GM19438 (cell line): ENCODE measurements at regions not wholly inside any gene's neighbourhood (a gene's known extent, or its start where the extent isn't known, plus 50 kb on each side); places are given as distances from the start of the nearest gene placed in this dataset.
"Not testable (repeated sequence)": the region's sequence is repeated elsewhere in the genome, so short reads cannot be mapped to it uniquely, and the experiment has no call there.

Experiments used
- ATAC-seq: cut with Tn5 transposase; IDR thresholded peaks from one replicate; pipeline ENCODE4 v1.9.1; 2021; ENCODE audit warnings: low read depth; ENCODE audit not compliant: unreplicated experiment

DNA sequence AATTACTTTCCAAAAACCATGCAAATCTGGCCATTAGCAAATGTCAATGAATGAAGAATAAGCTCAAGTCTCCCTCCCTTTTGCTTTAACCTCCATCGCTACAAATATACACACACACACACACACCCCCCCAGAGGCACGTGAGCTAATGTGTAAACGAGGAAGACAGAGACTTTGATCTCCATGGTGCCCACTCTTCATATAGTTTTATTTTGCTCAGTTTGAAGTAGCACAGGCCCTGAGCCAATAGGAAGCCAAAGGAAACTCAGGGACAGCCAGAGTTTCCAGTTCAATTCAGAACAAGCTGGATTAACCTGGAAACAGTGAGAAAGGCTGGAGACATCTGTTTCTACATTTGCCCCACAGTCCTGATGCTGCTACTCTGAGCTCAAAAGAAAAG, 248.4 kb upstream of the MEIS1 start:
- no peak for ATAC-seq

DNA sequence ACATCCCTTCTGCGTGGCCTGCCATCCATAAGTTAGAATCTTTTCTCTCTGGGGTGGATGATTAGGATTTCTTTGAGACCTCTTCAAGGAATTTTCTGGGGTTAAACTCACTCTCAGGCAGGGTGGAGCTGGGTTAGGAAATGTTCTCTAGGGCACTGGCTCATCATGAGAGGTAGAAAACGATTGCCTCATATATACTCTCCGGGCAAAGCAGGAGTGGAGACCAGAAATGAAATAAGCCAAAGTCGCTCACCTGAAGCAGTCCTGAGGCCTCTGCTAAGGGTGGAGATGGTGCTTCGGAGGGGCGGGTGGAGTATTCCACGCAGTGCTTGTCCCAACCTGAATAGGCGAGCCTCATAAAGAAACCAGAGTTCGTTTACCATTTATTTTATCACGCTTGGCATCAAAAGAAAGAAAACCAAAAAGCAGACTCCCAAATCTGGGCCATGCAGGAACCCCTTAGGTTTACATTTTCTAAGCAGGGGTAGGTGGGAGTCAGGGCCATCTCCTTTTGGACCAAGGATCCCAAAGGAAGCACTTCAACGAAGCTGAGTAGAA, 249.3 kb upstream of the MEIS1 start:
- ATAC-seq, result no peak

DNA sequence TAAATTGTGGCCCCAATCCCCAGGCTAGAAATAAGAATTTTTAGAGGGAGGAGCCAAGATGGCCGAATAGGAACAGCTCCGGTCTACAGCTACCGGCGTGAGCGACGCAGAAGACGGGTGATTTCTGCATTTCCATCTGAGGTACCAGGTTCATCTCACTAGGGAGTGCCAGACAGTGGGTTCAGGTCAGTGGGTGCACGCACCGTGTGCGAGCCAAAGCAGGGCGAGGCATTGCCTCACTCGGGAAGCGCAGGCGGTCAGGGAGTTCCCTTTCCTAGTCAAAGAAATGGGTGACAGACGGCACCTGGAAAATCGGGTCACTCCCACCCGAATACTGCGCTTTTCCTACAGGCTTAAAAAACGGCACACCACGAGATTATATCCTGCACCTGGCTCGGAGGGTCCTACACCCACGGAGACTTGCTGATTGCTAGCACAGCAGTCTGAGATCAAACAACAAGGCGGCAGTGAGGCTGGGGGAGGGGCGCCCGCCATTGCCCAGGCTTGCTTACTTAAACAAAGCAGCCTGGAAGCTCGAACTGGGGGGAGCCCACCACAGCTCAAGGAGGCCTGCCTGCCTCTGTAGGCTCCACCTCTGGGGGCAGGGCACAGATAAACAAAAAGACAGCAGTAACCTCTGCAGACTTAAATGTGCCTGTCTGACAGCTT, 257.7 kb upstream of the MEIS1 start:
- ATAC-seq, result not testable (repeated sequence)

DNA sequence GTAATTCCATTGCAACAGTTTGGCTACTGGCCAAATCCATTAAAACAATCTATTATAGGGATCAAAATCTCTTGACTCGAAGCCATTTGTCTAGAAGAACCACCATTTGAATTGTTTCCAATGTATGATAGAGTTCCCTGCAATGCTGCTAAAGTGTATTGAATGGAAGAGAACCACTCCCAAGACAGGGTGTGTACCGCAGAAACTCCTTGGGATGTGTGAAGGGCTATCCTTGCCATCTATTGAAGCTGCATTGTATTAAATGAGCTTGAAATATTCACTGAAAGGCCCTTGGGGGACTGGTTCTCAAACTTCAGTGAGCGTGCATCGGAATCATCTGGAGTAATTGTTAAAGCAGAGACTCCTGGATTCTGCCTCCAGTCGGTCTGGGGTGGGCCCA, 260.4 kb upstream of the MEIS1 start:
- no peak for ATAC-seq

DNA sequence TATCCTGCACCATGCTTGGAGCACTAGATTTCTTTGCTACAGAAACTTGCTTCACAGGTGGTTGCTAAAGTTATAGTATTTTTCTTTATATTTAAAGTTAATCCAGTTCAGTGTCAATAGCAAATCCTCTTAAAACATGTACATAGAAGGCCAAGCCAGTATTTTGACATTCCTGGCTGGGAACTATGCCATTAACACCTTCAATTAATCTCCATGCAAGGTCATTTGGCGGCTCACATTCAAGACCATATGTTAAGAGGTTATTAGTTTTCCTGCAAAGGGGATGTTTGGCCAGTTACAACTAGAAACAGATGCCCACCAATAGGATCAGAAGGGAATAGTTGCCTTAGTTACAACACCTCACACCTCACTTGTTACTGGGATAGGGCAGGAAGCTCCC, 261.3 kb upstream of the MEIS1 start:
- no peak for ATAC-seq

DNA sequence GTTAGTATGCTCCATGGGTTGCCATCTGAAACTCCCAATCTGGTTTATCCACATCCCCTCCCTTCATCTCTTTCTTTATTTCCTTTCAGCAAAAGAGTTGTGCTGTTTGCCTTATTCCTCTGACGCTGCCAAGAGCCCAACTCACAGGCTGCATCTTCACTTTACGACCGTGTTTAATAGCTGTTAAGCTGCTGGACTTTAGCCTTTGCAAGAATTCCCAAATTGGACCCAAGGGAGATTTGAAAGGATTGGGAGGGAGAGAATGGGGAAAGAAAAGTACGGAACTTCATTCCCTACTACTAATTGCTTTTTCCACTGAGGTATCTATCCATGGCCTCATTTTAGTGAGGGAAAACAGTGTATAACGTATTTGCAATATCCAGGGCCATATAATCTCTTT, 263.4 kb upstream of the MEIS1 start:
- no peak for ATAC-seq

DNA sequence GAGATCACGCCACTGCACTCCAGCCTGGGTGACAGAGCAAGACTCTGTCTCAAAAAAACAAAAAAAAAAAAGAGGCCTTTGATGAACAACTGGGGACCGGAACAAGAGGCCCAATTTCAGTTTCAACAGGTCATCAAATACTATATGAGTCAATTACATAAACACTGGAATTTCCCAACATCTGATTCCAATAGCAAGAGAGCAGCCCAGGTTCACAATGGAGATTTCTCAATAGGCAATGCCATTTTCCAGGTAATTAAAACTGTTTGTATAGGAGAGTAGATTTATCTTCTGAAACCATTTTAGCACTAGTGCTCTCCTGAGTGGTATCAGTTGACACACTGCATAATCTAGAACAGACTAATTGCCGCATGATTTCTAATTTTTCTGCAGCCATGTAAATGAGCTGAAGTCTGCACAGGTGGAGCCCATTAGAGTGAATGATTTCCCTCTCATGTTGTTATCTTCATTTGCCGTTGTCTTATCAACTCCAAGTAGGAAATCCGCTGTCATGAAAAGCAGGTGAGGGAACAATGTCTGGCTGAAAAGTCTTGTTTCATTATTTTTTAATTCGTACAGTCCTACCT, 264.1 kb upstream of the MEIS1 start:
- no peak for ATAC-seq

DNA sequence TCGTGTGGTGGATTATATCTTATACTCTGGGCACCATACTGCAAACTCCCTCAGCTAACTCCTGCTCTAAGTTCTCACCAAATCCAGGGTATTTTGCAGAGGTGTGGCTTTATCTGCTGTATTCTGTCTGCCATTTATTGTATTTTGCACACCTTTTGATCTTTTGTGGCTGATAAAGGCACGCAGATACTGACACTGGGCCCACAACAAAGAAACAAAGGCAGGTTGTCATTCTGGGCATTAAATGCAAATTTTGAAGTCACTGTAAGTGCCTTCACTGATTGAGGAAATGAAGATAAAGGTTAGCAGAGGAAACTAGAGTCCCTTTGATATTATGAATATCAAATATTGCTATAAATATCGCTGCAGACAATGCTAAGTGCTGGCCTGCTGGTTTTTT, 265.8 kb upstream of the MEIS1 start:
- ATAC-seq, result no peak

DNA sequence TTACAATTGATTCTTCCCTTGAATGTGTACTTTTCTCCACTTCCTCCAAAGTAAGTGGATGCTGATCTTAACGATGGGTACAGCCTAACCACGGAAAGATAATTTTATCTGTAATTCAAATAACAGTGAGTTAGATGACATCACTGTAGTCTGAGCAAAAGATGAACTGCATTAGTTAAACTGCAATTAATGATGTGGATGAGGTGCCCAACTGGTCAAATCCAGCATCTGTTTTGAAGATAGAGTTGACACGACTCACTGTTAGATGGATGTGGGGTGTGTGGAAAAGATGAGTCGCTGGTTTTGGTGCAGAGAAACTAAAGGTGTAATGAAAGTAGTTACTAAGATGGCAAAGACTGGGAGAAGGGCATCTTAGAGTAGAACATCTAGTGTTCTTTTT, 270.5 kb upstream of the MEIS1 start:
- ATAC-seq, result no peak

DNA sequence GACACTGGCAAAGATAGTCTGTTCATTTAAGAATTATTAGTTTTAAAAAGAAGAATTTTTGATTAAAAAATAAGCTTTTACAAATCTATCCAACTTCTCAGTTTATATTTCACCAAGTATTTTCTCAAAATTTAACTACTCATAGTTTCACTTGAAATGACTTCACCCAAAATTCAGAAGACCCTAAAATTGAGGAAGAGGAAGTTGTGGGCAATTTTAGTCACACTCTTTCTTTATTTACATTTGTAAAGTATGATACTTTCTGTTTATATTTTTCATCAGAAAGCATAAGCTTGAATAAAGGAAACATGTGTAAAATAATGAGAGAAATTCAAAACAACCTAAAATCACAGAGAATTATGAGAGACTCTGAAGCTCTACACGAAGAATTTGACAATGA, 278.8 kb upstream of the MEIS1 start:
- no peak for ATAC-seq

DNA sequence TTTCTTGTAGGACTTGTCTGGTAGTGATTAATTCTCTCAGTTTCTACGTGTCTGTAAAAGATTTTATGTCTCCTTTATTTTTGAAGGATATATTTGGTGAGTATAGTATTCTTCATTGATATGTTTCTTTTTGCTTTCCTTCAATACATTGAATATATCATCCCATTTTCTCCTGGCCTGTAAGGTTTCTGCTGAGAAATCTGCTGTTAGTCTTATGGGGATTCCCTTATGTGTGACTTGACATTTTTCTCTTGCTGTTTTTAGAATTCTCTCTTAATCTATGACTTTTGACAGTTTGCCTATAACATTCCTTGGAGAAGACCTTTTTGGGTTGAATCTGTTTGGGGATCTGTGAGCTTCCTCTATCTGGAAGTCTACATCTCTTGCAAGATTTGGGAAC, 281.0 kb upstream of the MEIS1 start:
- no peak for ATAC-seq

DNA sequence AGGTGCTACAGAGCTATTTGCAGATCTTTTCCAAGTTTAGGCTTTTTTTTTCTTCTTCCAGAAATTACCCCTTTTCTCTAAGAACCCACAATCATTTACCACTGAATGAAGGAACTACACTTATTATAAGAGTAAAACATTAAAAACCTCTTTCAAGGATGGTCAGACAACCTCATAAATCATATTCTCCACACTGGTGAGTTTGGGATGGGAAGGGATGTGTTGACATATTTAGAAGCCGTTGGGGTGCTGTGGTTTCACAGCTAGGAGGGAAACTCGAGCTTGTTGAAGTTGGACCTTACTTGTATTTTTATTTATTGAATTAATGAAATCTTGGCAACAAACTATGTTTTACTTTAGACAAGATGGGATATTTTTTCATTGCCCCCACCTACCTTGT, 289.4 kb upstream of the MEIS1 start:
- no peak for ATAC-seq

DNA sequence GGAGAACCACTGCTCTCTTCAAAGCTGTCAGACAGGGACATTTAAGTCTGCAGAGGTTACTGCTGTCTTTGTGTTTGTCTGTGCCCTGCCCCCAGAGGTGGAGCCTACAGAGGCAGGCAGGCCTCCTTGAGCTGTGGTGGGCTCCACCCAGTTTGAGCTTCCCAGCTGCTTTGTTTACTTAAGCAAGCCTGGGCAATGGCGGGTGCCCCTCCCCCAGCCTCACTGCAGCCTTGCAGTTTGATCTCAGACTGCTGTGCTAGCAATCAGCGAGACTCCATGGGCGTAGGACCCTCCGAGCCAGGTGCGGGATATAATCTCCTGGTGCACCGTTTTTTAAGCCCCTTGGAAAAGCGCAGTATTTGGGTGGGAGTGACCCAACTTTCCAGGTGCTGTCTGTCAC, 290.6 kb upstream of the MEIS1 start:
- not testable (repeated sequence) for ATAC-seq

DNA sequence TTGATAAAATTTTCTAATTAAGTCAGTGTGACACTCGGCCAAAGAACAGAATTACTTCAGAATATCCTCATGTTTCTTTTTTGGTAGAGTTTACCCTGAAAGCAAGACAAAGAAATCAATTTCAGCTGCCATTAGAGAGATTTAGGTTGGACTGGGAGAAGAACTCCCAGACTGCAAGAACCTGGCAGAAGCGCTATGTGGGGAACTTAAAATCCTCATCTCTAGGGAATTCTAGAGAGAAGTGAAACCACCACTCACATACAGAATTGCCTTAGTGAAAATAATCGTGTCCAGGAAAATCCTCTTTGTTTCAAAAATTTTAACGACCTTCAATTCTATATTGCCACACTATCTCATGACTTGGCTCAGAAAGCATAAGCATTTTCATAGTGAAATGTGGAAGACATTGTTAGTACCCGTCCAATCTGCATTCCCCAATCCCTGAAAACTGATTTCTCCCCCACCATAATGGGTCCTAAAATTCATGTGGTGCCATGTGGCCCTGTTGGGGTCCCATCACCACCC, 297.3 kb upstream of the MEIS1 start:
- ATAC-seq, result no peak

DNA sequence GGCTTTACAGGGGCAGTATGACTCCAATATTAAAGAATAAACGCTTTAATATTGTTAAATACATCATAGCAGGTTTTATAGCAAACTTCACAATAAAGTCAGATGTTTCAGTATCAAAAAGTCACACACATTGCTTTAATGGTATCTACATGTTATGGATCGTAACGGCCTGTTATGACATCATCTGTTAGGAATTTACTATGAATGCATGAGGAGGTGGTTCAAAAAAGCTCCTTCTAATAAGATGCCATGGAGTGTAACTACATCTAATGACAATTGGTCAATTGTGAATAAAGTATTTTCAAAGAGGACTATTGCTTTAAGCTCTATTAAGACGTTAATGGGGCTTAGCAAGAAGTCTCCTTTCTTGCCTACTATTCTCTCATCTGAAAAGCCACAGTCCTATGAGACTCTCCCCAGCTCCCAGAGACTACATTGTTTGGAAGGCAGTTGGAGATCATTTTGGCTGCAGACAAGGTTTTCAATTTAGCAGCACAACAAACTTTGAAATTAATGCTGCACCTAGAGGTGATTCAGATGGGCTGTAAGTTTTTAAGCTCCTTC, 300.7 kb upstream of the MEIS1 start:
- ATAC-seq, result no peak

DNA sequence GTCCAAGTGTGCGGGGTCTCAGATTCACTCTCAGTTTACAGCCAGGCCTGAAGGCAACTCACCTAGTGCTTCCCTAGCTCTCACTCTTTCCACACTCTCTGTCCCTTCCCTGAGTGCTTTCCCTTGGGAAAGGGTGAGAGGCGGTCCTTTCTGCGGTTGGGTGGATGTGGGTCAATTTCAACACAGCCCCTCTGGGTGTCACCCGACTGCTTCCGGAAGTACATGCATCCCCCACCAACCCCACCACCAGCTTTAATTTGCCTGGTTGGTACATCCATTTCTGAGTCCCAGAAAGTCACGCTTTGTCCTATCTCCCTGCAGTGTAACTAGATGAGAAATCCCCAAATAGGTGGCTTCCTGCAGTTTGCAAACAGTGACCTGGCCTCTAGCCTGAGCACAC, 307.3 kb upstream of the MEIS1 start:
- no peak for ATAC-seq

DNA sequence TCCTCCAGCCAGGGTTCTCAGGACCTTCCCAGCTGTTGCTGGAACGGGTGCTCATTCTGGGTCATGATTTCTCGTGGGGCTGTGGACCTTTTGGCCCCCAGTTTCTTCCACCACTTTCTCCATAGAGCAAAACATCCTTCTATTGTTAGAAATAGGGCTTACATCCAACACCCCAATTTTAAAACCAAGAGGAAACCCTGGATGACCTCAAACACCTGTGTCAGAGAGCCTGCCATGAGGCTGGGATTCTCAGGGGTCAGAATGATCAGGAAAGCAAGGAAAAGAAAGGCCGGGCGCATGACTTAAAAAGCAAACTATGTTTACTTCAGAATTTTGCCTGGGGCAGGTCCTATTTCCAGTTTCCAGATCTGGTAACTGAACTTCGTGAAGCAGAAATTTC, 307.9 kb upstream of the MEIS1 start:
- no peak for ATAC-seq

DNA sequence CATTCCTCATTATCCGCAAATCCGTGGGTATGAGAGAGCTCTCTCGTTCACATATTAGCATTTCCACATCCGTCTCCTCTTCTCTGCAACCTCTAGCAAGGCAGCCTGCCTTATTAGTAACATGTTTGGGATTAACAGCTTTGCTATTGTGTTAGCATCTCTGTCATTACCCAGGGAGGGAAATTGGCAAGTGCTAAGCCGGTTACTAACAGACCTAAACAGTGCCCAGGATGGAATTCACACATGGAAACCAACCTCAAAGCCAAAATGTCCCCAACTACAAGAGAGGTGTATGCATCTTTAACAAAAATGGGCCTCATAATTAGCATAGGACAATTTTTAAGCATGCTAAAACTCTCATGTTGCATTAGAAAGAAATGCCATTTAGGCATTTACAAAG, 309.0 kb upstream of the MEIS1 start:
- no peak for ATAC-seq

DNA sequence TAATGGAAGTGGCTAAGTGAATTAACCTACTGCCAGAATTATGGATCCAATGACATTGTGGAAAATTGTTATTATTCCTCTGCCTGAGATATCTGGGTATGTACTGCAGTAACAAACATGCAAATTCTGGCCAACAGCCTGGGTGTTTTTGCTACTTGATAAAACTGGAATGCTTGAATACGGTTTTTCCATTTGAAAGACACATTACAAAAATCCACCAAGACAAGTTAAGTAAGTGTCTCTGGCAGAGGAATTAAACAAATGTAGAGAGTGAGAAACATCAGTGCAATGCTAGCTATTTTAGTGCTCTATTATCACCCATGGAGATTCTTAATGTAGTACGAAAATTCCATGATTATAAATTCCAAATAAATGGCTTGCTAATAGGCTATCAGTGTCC, 312.4 kb upstream of the MEIS1 start:
- ATAC-seq, result no peak

DNA sequence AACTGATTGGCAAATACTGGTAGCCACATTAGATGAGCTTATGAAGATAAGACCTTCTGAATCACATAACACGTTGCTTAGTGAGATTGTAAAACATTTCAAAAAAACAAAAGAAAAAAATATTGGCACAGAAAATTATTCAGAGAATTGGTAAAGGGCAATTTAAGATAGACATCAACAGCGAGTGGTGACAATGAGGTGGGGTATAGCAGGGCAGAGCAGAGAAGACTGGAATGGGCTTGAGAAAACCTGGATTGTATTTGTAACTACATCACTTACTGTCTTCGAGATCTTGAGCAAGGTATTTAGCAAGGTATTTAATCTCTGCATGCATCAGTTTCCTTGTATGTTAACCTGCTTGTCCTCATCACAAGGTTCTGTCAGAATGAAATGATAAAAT, 313.0 kb upstream of the MEIS1 start:
- no peak for ATAC-seq

DNA sequence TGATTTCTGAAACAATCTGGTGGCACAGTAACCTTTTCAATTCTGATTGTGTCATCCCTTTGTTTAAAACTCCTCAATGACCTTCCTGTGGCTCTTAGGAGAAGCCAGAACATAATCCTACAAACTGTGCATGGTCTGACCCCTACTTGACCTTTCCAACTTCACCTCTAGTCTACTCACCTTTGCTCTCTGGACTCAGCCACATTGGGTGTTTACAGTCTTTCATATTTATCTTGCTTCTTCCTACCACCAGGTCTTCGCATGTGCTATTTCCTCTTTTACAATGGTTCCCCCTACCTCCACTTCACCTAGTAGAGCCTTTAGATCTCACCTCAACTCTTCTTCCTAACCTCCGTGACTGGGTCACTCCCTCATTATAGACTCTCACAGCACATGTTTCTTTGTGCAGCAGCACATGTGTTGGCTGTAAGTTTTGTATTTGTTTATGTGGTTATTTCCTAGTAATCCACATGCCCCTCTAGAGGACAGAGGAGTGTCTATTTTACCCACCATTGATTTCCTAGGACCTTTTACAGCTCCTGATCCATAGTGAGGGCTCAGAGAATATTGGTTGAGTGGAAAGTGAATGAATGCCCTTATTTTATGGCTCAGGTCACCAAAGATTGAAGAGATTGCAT, 320.8 kb upstream of the MEIS1 start:
- ATAC-seq, result no peak

DNA sequence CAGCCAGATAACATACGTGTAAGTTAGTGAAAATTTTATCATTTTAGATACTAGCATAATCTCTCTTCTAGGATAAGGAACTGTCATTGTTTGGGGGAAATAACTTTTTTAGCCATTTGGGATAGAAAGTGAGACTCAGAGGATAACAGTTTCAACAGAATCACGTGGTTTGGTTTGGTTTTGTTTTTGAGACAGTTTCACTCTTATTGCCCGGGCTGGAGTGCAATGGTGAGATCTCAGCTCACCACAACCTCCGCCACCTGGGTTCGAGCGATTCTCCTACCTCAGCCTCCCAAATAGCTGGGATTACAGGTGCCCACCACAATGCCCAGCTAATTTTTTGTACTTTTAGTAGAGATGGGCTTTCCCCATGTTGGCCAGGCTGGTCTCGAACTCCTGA, 323.2 kb upstream of the MEIS1 start:
- no peak for ATAC-seq
